Kidney (tissue), 13 donors: ENCODE measurements at regions not wholly inside any gene's neighbourhood (a gene's known extent, or its start where the extent isn't known, plus 50 kb on each side); places are given as distances from the start of the nearest gene placed in this dataset.

Experiments
- DNase-seq, 5 donors: peaks; one replicate each; pipeline ENCODE4 v3.0.0-alpha.2; 2013 to 2020
- FAIRE-seq: peaks from 2 replicates; lab custom pipeline; 2012; peaks lifted over from hg19 to GRCh38; lab: Jason Lieb, UNC
- H3K27ac ChIP-seq, 2 donors: one replicate each; pipeline ENCODE4 v1.7.0; 2013; ENCODE audit warnings: low read depth in 2 of 2, low read length in 2 of 2, inconsistent platforms in 1 of 2
- H3K27me3 ChIP-seq: one replicate; pipeline ENCODE4 v1.7.1; 2013; ENCODE audit warnings: low read length, inconsistent platforms; ENCODE audit not compliant: control insufficient read depth, insufficient read depth
- H3K36me3 ChIP-seq, 3 donors: one replicate each; pipeline versions ENCODE4 v1.7.0 to v1.7.1; 2013; ENCODE audit warnings: low read length in 3 of 3, control low read depth in 1 of 3, inconsistent platforms in 1 of 3; ENCODE audit not compliant: insufficient read depth in 3 of 3, control insufficient read depth in 2 of 3
- H3K4me1 ChIP-seq, 3 donors: one replicate each; pipeline versions ENCODE4 v1.7.0 to v1.7.1; 2013; ENCODE audit warnings: low read length in 3 of 3, inconsistent platforms in 1 of 3, low read depth in 1 of 3; ENCODE audit not compliant: control insufficient read depth in 2 of 3, insufficient read depth in 2 of 3
- H3K4me3 ChIP-seq, 3 donors: one replicate each; pipeline versions ENCODE4 v1.7.0 to v1.8.1; 2013; ENCODE audit warnings: low read length in 3 of 3, control low read depth in 1 of 3, inconsistent platforms in 1 of 3
- H3K9ac ChIP-seq, 3 donors: one replicate each; pipeline versions ENCODE4 v1.7.0 to v1.7.1; 2013; ENCODE audit warnings: low read length in 3 of 3, control low read depth in 1 of 3, inconsistent platforms in 1 of 3
- H3K9me3 ChIP-seq, 3 donors: one replicate each; pipeline versions ENCODE4 v1.7.0 to v1.7.1; 2013; ENCODE audit warnings: low read length in 3 of 3, control low read depth in 1 of 3, inconsistent platforms in 1 of 3; ENCODE audit not compliant: control insufficient read depth in 2 of 3, insufficient read depth in 1 of 3
- CTCF ChIP-seq: IDR thresholded peaks from 3 replicates; pipeline ENCODE4 v1.5.1; 2012; ENCODE audit warnings: mild to moderate bottlenecking, moderate library complexity, borderline replicate concordance; ENCODE audit not compliant: insufficient read depth; ENCODE audit errors: extremely low read depth
- intact Hi-C: fragments of 100-400 bp; cut with DNase I; formaldehyde crosslinking; loops from one replicate; pipeline ENCODE4 v1.11.1; 2022
- donor health status: control.
- donor health status: control.
- donor health status: control.
- donor health status: control.
- donor health status: control.
- donor health status: DM: yes; HTN: yes; CAD: no.
- donor health status: Normal renal cell carcinoma (clear cell type).

DNA sequence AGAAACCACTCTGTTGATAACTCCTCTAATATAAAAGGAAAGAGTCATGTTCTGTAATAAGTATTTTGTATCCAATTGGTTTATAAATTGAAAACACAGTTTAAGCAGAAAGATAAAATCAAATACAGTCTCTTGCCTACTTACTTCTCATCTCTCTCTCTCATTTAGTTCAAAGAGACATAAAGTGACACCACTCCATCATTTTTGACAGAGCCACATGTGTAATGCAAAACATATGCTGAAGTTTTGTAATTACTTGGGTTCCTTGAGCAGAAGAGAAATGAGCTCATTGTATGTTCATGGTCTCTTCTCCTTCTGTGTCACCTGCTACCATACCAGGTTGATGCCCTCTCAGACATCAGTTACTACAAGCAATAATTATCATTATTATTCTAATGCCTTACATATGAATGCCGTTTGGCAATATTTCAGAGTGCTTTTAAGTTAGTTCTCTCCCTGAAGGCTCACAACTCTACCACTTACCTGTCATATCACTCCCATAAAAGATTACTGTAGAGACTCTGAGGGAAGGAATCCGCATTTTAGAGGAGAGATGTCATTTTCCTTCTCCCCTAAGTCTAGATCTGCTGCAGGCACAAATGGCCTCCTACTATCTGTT lies 59.9 kb upstream of the SKAP2 start:
- intact Hi-C loops, result no loop called here
- Histone ChIP-seq H3K27me3 (no peaks in the 10 kb centered on the region), H3K4me3 (no peak overlapping the region), H3K4me1 (no peaks in the 10 kb centered on the region), H3K9me3 (no peaks in the 10 kb centered on the region), H3K27ac (no peak overlapping the region), H3K9ac (no peak overlapping the region), H3K36me3 (no peaks in the 10 kb centered on the region)
- TF ChIP-seq CTCF, result no peak
- no peak for DNase-seq
- no peak for FAIRE-seq

DNA sequence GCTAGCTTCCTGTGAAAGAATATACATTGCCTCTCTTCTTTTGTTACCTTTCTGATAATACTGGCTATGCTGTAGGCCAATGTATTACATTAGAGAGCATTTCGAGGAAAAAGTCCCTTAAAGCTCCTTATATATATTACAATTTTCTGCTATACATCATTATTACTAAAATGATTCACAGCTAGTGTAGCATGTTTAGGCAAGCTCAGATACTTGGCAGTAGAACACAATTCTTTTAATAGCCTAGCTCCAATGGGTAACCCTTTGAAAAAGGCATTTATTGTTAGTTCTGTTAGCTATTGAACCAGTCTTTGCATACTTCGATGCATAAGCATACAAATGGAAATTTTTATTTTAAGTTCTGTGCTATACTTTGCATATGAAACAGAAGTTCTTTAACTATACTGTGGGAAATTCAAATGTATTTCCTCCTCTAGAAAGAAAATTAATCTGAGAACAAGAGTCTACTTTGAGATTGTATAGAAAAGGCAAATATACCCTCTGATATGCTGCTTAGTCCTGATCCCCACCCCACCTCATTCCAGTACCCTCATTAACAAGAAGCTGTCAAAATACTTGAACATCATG lies 55.6 kb upstream of the SKAP2 start:
- Histone ChIP-seq H3K27me3 (no peaks in the 10 kb centered on the region), H3K4me3 (no peak overlapping the region), H3K9me3 (no peaks in the 10 kb centered on the region), H3K36me3 (no peaks in the 10 kb centered on the region), H3K9ac (no peak overlapping the region), H3K4me1 (no peaks in the 10 kb centered on the region), H3K27ac (no peak overlapping the region)
- no peak for FAIRE-seq
- intact Hi-C loops, result no loop called here
- TF ChIP-seq CTCF, result no peak
- no peak for DNase-seq

GRCh38 chr7:26918241-26918640 lies 53.9 kb upstream of the SKAP2 start:
- no peak overlapping the region for H3K27ac ChIP-seq
- H3K27me3 ChIP-seq, result no peaks in the 10 kb centered on the region
- FAIRE-seq (no peak), DNase-seq (no peak)
- H3K36me3 ChIP-seq, result no peaks in the 10 kb centered on the region
- H3K9ac ChIP-seq, result no peak overlapping the region
- H3K4me3 ChIP-seq, result no peak overlapping the region
- H3K9me3 ChIP-seq, result no peaks in the 10 kb centered on the region
- intact Hi-C loops, result no loop called here
- no peaks in the 10 kb centered on the region for H3K4me1 ChIP-seq
- TF ChIP-seq CTCF, result no peak
